ENCODE measurements at regions not wholly inside any gene's neighbourhood (a gene's known extent, or its start where the extent isn't known, plus 50 kb on each side); places are given as distances from the start of the nearest gene placed in this dataset.
A peak's percentile ranks its signal among the peaks of the same experiment; 100 is the strongest.
"Not testable (repeated sequence)": the region's sequence is repeated elsewhere in the genome, so short reads cannot be mapped to it uniquely, and the experiment has no call there.

GRCh38 chr6:71205336-71205956 is 83.2 kb upstream of the OGFRL1 start:
- DNase-seq: peak; percentile 82

DNA sequence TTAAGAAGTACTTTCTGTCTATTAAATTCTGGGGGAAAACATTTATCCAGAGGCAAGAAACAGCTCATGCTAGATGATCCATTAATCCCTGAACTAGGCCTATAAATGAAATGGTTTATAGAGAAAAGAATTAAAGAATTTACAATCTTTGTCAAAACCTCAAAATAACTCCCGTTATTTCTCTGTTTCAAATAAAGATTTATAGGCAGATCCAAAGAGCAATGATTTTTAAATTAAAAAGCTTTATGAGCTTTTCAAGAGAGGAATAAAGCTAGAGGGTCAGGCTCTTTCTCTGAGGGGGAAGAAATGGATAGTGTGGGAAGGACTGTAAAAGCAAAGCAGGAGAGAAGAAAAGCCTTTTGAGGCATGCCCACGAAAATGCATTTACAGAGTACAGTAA is 82.5 kb upstream of the OGFRL1 start:
- DNase-seq: no peak

DNA sequence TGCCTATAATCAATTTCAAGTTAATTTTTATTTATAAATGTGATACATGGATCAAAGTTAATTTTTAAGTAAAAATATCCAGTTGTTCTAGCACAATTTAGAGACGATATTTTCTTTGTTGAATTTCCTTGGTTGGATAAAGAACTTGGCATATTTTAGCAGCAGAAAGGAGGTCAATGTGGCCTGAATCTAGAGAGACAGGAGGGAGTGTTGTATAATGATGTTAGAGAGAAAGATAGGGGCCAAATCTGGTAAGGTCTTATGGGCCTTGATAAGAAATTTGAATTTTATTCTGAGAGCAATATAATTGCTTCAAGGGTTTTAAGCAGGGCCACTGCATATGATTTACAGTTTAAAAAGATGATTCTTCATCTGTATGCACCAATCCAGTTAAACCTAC is 79.4 kb upstream of the OGFRL1 start:
- DNase-seq: no peak

GRCh38 chr6:71209626-71210025 is 79.0 kb upstream of the OGFRL1 start:
- DNase-seq: no peak

DNA sequence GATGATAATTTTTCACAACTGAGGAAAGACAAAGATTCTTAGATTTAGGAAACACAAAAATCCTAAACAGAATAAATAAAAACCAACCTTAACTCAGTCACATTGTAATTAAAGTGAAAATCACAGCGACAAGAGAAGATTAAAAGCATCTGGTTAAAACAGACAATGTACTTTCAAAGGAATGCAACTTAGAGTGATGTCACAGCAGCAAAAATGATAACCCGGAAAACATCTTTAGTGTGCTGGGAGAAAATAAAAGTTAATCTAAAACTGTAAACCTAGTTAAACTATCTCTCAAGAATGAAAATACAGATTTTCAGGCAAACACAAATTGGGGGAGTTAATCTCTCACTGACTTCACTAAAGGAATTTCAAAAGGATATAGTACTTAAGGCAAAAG is 76.8 kb upstream of the OGFRL1 start:
- DNase-seq: peak; percentile 42

DNA sequence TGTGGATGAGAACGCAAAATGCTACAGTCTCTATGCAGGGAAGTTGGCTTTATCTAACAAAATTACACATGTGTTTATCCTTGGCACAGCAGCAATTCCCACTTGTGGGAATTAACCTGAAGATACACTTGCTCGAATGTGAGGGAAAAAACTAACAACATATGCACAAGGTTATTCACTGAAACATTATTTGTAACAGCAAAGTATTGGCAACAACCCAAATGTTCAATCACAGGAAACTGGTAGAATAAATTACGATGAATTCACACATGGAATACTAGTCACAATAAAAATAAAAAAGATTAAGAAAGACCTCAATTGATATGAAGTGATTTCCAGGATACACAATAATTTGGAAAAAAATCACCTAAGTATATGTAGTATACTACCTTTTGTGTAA is 68.1 kb upstream of the OGFRL1 start:
- no peak for DNase-seq

- DNase-seq: no peak
These were observed 65.9 kb upstream of the OGFRL1 start for GRCh38 chr6:71222671-71223070.

- peak; percentile 24 for DNase-seq
These were observed 64.6 kb upstream of the OGFRL1 start for GRCh38 chr6:71224011-71224410.

- DNase-seq: no peak
These were observed 62.5 kb upstream of the OGFRL1 start for GRCh38 chr6:71226151-71226550.

DNA sequence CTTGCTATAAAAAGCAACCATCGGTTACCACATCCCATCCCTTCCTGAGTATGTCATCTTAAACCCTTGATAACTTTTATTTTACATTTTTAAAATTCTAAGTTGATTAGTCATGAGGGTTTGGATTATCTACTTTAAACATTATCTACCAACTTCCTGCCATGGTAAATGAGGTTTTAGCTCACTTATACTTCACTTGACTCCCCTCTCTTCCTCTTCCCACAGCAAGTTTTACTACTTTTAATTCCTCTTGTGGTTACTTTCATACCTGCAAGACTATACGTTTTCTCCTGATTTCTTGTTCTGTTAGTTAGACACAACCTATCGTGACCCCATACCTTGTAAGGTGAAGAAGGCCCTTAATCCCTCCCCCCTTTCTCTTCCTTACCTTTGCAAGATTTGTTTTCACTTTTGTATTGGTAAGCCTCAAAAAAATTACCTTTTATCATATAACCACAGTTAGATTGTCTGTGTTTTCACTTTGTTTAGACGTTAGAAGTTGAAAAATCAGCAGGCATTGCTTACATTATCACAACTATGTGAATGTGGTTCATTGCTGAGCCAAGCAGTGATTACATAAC is 60.1 kb upstream of the OGFRL1 start:
- peak; percentile 78 for DNase-seq

DNA sequence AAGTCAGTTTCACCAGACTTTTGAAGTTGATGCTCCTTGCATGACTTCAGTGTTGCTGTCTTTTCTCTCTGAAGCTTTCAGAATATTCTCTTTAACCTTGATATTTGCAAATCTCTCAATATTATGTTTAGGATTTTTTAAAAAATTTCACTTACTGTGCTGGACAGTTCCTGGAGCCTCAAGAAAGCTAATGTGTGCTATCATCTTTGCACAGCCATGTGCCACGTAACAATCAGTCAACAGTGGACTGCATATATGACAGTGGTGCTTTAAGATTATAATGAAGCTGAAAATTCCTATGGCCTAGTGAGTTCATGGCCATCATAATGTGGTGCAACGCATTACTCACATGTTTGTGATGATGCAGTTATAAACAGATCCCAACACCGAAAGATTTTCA is 59.1 kb upstream of the OGFRL1 start:
- no peak for DNase-seq

- DNase-seq: not testable (repeated sequence)
These were observed 55.7 kb upstream of the OGFRL1 start for GRCh38 chr6:71232890-71233289.

DNA sequence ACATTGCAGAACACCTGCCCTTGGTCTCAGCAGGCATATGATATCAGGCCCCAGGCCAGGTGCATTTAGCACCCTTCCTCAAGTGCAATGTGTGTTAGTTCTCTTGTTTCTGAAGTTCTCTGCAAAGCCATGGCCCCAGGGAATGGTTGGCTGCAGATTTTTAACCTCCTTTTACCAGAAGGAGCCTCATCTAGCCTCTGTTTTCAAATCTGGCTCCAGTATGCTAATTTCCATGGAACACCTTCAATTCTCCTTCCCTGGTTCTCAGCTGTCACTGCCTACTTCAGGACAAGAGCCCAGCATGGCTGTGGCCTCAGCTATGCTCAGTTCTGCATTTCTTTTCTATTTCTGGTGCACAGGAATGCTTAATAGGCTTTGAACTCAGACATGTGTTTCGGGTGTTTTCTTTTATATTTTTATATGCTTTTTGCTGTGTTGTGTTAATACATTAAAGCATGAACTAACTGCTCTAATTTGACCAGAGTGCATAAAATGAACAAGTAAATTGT is 51.6 kb upstream of the OGFRL1 start:
- DNase-seq: no peak

- DNase-seq: peak; percentile 61
These were observed 50.3 kb upstream of the OGFRL1 start for GRCh38 chr6:71238351-71238750.
